OCI-LY3 (cell line): ENCODE measurements at regions not wholly inside any gene's neighbourhood (a gene's known extent, or its start where the extent isn't known, plus 50 kb on each side); places are given as distances from the start of the nearest gene placed in this dataset.

Experiments
- EZH2phosphoT487 ChIP-seq: fragments of 200-600 bp; shearing (Covaris generic); IDR thresholded peaks from 2 replicates; pipeline ENCODE4 v1.6.1; 2018; ENCODE audit warnings: antibody characterized with exemption, mixed run types, low read depth
- TF ChIP-seq, protein P1 (sequence below): fragments of 200-600, 300-600 bp; sonication (generic); IDR thresholded peaks from 2 replicates; pipeline ENCODE4 v1.5.1; 2014; ENCODE audit warnings: antibody characterized with exemption, low read length, low read depth

DNA sequence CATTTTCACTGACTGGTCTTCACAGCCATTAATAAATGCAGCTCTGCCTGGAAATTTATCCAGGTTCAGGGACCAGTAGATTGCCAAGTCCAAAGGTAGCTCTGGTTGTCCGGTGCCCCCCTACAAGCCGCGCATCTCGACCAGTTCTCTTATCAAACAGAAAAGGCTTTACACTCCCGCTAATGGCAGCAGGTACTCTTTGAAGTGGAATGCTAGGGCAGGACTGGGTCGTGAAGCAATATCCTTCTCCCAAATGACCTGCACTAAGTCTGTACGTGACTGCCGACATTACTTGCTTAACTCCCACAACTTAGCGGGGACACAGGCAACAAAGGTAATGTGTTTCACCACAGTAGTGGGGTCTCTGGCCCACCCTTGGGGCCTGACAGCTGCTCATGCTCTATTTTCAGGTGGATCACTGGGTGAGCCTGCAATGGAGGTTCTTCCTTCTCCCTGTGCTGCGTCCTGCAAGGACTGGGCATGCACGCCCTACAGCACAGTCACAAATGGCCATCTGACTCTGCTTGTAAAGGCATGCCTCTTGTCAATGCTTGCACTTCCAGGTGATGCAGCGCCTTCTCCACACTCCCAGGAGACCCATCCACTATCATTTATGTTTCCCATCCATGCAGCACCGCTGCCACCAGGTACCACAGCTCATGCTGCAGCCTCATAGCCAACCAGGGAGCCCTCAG lies 96.1 kb upstream of the CTSC start:
- no peak for TF ChIP-seq EZH2phosphoT487
- TF ChIP-seq, protein P1, sequence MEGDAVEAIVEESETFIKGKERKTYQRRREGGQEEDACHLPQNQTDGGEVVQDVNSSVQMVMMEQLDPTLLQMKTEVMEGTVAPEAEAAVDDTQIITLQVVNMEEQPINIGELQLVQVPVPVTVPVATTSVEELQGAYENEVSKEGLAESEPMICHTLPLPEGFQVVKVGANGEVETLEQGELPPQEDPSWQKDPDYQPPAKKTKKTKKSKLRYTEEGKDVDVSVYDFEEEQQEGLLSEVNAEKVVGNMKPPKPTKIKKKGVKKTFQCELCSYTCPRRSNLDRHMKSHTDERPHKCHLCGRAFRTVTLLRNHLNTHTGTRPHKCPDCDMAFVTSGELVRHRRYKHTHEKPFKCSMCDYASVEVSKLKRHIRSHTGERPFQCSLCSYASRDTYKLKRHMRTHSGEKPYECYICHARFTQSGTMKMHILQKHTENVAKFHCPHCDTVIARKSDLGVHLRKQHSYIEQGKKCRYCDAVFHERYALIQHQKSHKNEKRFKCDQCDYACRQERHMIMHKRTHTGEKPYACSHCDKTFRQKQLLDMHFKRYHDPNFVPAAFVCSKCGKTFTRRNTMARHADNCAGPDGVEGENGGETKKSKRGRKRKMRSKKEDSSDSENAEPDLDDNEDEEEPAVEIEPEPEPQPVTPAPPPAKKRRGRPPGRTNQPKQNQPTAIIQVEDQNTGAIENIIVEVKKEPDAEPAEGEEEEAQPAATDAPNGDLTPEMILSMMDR: no peak
